Caki2 (cell line): ENCODE measurements at regions not wholly inside any gene's neighbourhood (a gene's known extent, or its start where the extent isn't known, plus 50 kb on each side); places are given as distances from the start of the nearest gene placed in this dataset.
A peak's percentile ranks its signal among the peaks of the same experiment; 100 is the strongest.
"Not testable (repeated sequence)": the region's sequence is repeated elsewhere in the genome, so short reads cannot be mapped to it uniquely, and the experiment has no call there.

Source experiments
- DNase-seq: peaks from one replicate; pipeline ENCODE4 v3.0.0-alpha.2; 2015; ENCODE audit warnings: low read depth
- in situ Hi-C: cut with HindIII; loops from 2 replicates; pipeline ENCODE4 v1.10.0; 2016; ENCODE audit warnings: low sequenced_read_pairs, low pct_unique_long_range_greater_than_20kb, mixed read lengths

- in situ Hi-C loops = no loop called here
- no peak for DNase-seq
Observed at GRCh38 chr6:113356139-113356538, 501.0 kb upstream of the MARCKS start.

DNA sequence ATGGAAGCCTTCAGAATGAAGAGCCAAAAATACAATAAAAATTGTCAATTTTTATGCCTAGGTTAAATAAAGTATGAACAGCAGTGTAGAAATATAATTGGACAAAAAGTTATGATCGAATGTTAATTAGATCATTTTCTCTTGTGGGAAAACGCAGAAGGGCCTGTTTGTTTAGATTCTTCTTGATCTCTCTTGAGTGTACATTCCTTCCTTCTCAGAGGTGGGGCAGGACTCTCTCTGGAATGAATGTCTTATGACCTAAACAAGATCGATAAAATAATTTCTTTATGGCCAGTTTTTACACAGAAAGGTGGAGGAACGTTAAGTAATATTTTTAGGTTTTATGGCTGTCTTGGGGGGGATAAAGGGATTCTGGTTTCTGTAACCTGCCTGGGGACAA is 500.1 kb upstream of the MARCKS start:
- in situ Hi-C loops = no loop called here
- no peak for DNase-seq

DNA sequence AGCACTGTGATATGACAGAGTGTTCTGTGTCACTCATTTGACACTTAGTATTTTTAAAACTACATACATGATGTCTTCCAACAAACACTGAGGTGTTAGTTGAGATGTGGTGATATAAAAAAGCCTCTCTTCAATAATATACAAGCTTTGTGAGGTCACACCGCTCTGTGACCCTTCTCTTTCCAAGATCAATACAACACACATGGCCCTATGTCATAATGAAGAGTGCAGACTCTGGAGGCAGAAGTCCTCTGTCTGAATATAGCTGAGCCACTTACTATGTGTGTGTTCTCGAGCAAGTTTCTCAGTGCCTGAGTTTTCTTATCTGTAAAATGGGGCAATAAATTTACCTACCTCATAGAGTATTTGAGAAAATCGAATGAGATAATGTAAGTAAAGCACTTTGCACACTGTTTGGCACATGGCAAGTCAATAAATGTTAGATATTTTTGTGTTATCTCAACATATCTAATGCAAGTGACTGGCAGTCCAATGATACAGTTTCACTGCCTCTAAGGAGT is 499.0 kb upstream of the MARCKS start:
- in situ Hi-C loops = no loop called here
- DNase-seq = no peak

DNA sequence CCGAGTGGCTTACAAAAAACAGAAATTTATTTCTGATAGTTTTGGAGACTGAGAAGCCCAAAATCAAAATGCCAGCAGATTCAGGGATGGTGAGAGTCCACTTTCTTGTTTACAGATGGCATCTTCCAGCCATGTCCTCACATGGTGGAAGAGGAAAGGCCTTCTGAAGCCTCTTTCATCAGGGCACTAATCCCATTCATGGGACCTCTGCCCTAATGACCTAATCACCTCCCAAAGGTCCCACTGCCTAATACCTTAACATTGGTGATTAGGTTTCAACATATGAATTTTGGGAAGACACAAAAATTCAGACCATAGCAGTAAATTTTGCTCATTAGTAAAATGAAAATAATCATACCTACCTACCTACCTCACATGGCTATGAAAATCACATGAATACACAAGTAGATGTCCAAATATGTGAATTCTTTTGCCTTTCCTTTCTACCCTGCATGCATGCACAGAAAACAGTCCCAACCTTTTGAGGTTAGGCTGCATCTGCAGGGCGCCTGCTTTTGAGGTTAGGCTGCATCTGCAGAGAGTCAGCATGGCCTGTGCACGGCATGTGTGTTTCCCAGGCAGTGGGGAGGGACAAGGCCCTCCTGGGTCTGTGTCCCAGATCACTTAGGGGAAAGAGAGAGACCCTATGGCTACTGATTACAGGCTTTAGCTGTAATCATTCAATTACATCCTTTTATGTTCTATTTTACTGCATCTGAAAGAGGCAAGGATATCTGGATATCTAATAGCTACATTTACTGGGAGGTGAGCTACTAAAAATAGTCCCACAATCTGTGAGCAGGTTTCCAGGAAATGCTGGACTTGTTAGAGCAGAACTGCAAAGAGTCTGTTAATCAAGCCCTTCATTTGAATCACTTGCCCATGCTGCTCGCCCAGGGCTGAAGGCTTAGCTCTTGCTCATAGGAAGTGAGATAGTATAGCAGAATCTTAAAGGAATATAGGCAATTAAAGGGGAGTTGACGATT is 497.7 kb upstream of the MARCKS start:
- in situ Hi-C loops = no loop called here
- no peak for DNase-seq

- in situ Hi-C loops = no loop called here
Observed at GRCh38 chr6:113361014-113361645, 496.0 kb upstream of the MARCKS start.

GRCh38 chr6:113362301-113363047 is 494.7 kb upstream of the MARCKS start:
- no peak for DNase-seq
- in situ Hi-C loops = no loop called here

More at GRCh38 chr6:113361014-113361645, 496.0 kb upstream of the MARCKS start:
- peak; percentile 50 for DNase-seq

GRCh38 chr6:113363048-113363798 is 493.9 kb upstream of the MARCKS start:
- no peak for DNase-seq
- in situ Hi-C loops = no loop called here

GRCh38 chr6:113363866-113364265 is 493.3 kb upstream of the MARCKS start:
- no peak for DNase-seq
- in situ Hi-C loops = no loop called here

- in situ Hi-C loops = no loop called here
- DNase-seq = no peak
Observed at GRCh38 chr6:113364766-113365165, 492.4 kb upstream of the MARCKS start.

- no peak for DNase-seq
- in situ Hi-C loops = no loop called here
Observed at GRCh38 chr6:113365191-113365590, 492.0 kb upstream of the MARCKS start.

DNA sequence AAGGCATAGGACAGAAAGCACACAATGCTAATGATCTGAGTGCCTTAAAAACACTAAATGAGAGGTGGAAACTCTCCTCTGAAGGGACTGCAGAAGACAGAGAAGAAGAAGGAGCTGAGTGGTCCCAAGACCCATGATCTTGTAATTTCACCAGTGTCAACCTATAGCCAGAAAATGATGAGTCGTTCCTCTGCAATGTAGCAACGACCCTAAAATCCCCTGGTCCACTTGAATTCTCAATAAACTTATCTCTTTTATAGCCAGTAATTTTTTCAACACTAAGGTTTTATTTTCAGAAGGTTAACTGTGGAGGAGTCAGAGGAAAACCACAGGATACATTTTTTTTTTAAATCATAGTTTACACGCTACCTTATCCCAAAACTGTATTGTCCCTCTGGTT is 490.6 kb upstream of the MARCKS start:
- in situ Hi-C loops = no loop called here
- DNase-seq = no peak

DNA sequence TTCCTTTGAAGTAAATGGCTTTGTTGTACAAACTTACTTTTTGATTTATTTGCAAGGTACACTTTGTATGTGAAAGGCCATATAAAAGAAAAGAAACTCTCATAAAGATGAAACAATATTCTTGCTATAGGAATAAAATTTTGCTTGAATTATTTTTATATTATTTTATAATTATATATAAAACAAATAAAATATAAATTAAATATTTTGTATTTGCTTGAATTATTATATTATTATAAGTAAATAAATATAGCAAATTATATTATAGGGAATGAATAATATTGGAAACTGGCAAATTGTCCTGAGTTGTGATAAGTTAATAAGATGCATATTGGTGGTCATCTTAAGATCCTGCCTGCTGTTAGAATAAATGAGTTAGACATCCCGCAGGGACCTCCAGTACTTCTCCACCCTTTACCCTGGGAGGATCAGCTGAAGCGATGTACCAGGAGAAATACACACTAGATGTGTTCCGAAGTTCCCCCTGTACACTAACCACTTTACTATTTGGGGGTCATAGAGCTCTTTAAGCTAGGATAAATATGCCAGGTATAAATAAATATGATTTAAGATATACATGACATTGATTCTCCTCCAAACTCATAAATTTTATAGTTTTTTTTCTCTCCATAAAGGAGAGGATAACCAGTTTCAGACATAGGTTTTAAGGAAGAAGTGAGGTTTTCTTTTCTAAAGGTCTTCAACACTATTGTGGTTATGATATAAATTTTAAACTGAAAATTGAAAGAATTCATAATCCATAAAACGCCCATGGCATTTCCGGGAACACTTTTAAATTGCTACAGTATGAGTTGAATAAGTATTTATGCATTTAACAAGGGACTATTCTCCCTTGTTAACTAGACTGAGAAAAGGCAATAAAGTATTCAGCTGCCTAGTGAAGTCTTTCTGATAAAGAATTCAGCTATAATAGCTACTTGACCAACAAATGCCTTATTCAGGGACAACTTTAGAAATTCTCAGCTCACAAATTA is 486.3 kb upstream of the MARCKS start:
- DNase-seq = no peak
- in situ Hi-C loops = no loop called here

- DNase-seq, in situ Hi-C loops: not testable (repeated sequence)
Observed at GRCh38 chr6:113375466-113375865, 481.7 kb upstream of the MARCKS start.

GRCh38 chr6:113375950-113376846 is 480.9 kb upstream of the MARCKS start:
- in situ Hi-C loops = no loop called here
- DNase-seq = no peak

- no peak for DNase-seq
- in situ Hi-C loops = no loop called here
Observed at GRCh38 chr6:113376847-113377165, 480.3 kb upstream of the MARCKS start.

DNA sequence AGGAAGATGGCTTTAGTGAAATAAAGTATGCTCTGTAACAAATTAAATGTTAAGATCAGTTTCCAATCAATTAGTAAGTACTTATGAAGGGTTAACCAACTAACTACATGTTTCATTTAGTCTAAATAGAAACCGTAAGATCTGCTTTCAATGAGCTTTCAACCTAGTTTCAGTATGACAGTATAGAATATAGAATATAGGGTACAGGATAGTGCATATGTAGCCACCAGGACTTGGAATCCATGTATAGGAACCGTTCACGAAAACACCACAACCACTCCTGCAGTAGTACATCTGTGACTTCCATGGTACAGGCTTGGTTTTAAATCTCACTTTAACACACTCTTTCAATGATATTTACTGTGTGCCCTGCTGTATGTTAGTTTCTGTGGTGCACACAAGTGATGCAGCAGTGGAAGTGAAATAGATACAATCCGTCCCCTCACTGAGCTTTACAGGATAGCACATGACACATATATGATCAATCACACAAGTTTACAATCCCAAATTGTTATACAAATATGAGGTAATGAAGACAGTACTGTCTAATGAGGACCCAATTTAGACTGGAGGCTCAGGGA is 479.7 kb upstream of the MARCKS start:
- in situ Hi-C loops = no loop called here
- DNase-seq = no peak
